Astrocyte (in vitro differentiated cells and primary cell): ENCODE measurements at regions not wholly inside any gene's neighbourhood (a gene's known extent, or its start where the extent isn't known, plus 50 kb on each side); places are given as distances from the start of the nearest gene placed in this dataset.

Experiments
- DNase-seq: peaks from one replicate; pipeline ENCODE4 v3.0.0-alpha.2; 2010; ENCODE audit warnings: low read depth
- FAIRE-seq: peaks from 2 replicates; lab custom pipeline; 2011; peaks lifted over from hg19 to GRCh38; lab: Jason Lieb, UNC
- H2AFZ ChIP-seq: 2 replicates; pipeline ENCODE4 v1.6.0; 2012; ENCODE audit warnings: low read depth, low read length, inconsistent platforms
- H3K27ac ChIP-seq: 2 replicates; pipeline ENCODE4 v1.5.1; 2011; ENCODE audit warnings: low read depth, low read length, inconsistent platforms
- H3K27me3 ChIP-seq: 2 replicates; pipeline ENCODE4 v1.6.0; 2011; ENCODE audit warnings: low read length, inconsistent platforms; ENCODE audit not compliant: insufficient read depth
- H3K36me3 ChIP-seq: 2 replicates; pipeline ENCODE4 v1.5.1; 2011; ENCODE audit warnings: low read length, inconsistent platforms; ENCODE audit not compliant: insufficient read depth
- H3K4me1 ChIP-seq: 2 replicates; pipeline ENCODE4 v1.5.1; 2011; ENCODE audit warnings: low read length, inconsistent platforms; ENCODE audit not compliant: insufficient read depth
- H3K4me2 ChIP-seq: 2 replicates; pipeline ENCODE4 v1.6.0; 2012; ENCODE audit warnings: low read length, inconsistent platforms
- H3K4me3 ChIP-seq: 2 replicates; pipeline ENCODE4 v1.5.1; 2011; ENCODE audit warnings: low read depth, mild to moderate bottlenecking, low read length, inconsistent platforms; ENCODE audit not compliant: insufficient read depth
- H3K79me2 ChIP-seq: 2 replicates; pipeline ENCODE4 v1.6.0; 2012; ENCODE audit warnings: mild to moderate bottlenecking, low read length, inconsistent platforms; ENCODE audit not compliant: insufficient read depth
- H3K9ac ChIP-seq: 2 replicates; pipeline ENCODE4 v1.6.0; 2012; ENCODE audit warnings: mild to moderate bottlenecking, low read length, inconsistent platforms
- H3K9me3 ChIP-seq: 2 replicates; pipeline ENCODE4 v1.5.1; 2012; ENCODE audit warnings: low read depth, mild to moderate bottlenecking, low read length, inconsistent platforms; ENCODE audit not compliant: insufficient read depth
- H4K20me1 ChIP-seq: 2 replicates; pipeline ENCODE4 v1.6.0; 2012; ENCODE audit warnings: low read length, inconsistent platforms; ENCODE audit not compliant: insufficient read depth
- H3K27ac Mint-ChIP-seq: one replicate; pipeline ENCODE4 v1.8.0; 2021; ENCODE audit warnings: mild to moderate bottlenecking, mixed read lengths; ENCODE audit not compliant: unreplicated experiment
- H3K27me3 Mint-ChIP-seq: one replicate; pipeline ENCODE4 v1.8.0; 2021; ENCODE audit warnings: low read depth, mixed read lengths; ENCODE audit not compliant: unreplicated experiment
- H3K36me3 Mint-ChIP-seq: one replicate; pipeline ENCODE4 v1.8.0; 2021; ENCODE audit warnings: low read depth, mixed read lengths; ENCODE audit not compliant: unreplicated experiment
- H3K4me1 Mint-ChIP-seq: one replicate; pipeline ENCODE4 v1.8.0; 2021; ENCODE audit warnings: low read depth, mixed read lengths; ENCODE audit not compliant: unreplicated experiment
- H3K4me3 Mint-ChIP-seq: one replicate; pipeline ENCODE4 v1.8.0; 2021; ENCODE audit warnings: mild to moderate bottlenecking, moderate library complexity, mixed read lengths; ENCODE audit not compliant: unreplicated experiment
- H3K9me3 Mint-ChIP-seq: one replicate; pipeline ENCODE4 v1.8.0; 2021; ENCODE audit warnings: mild to moderate bottlenecking, mixed read lengths; ENCODE audit not compliant: unreplicated experiment
- EZH2 ChIP-seq: IDR thresholded peaks from 2 replicates; pipeline ENCODE4 v1.6.1; 2012; ENCODE audit warnings: mild to moderate bottlenecking, low read length, inconsistent platforms; ENCODE audit not compliant: insufficient read depth
- TF ChIP-seq, protein P1 (sequence below): IDR thresholded peaks from 2 replicates; pipeline ENCODE4 v1.5.1; 2011; ENCODE audit warnings: low read depth, mild to moderate bottlenecking, inconsistent platforms, low read length, moderate library complexity; ENCODE audit not compliant: insufficient read depth

DNA sequence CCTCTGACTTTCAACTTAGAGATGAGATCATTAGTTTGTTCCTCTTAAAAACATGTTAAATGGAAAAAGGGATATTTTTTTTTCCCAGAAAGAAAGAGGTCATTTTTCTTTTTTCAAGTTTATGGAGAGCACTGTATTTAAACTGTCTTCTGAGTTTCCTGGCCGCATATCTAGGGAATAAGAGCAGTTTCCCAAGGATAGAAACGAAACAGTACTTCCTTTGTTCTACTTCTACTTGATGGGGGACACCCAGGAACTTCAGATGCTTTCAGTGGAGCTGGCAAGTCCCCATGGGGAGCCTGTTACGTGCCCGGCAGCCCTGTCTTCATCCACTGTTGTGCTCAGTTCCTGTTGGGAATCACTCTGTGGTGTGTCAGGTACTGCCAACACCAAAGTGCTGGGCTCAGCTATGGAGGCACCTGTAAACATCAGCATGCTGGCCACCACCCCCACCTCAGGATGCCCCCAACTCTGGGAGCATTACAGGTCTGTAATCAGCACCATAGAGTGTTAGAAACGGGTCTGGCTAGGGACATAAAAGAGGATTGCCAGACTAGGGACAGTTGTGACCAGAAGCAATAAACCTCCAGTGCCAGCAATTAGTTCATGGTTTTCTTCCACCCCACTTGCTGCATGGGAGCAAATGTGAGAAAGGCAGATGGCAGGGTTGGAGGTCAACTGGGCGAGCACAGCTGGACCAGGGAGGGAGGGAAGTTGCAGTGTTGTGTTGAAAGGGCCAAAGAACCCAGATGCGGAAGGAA lies 221.7 kb upstream of the ECI2 start:
- Histone ChIP-seq H3K4me3 (no peak overlapping the region), H2AFZ (no peak overlapping the region), H4K20me1 (no peaks in the 10 kb centered on the region), H3K9ac (peak overlapping the region; percentile 25), H3K4me2 (no peak overlapping the region), H3K36me3 (no peaks in the 10 kb centered on the region), H3K4me1 (peaks cover 29% of the 10 kb centered on the region), H3K9me3 (no peaks in the 10 kb centered on the region), H3K79me2 (no peaks in the 10 kb centered on the region), H3K27ac (peak overlapping the region; percentile 32), H3K27me3 (no peaks in the 10 kb centered on the region)
- no peak for TF ChIP-seq EZH2
- TF ChIP-seq, protein P1, sequence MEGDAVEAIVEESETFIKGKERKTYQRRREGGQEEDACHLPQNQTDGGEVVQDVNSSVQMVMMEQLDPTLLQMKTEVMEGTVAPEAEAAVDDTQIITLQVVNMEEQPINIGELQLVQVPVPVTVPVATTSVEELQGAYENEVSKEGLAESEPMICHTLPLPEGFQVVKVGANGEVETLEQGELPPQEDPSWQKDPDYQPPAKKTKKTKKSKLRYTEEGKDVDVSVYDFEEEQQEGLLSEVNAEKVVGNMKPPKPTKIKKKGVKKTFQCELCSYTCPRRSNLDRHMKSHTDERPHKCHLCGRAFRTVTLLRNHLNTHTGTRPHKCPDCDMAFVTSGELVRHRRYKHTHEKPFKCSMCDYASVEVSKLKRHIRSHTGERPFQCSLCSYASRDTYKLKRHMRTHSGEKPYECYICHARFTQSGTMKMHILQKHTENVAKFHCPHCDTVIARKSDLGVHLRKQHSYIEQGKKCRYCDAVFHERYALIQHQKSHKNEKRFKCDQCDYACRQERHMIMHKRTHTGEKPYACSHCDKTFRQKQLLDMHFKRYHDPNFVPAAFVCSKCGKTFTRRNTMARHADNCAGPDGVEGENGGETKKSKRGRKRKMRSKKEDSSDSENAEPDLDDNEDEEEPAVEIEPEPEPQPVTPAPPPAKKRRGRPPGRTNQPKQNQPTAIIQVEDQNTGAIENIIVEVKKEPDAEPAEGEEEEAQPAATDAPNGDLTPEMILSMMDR = no peak
- Mint-ChIP-seq H3K27ac (peak overlapping the region; percentile 51), H3K4me3 (no peak overlapping the region), H3K36me3 (no peaks in the 10 kb centered on the region), H3K9me3 (peaks cover 3% of the 10 kb centered on the region), H3K27me3 (no peaks in the 10 kb centered on the region), H3K4me1 (peaks cover 33% of the 10 kb centered on the region)
- no peak for DNase-seq
- FAIRE-seq = no peak

DNA sequence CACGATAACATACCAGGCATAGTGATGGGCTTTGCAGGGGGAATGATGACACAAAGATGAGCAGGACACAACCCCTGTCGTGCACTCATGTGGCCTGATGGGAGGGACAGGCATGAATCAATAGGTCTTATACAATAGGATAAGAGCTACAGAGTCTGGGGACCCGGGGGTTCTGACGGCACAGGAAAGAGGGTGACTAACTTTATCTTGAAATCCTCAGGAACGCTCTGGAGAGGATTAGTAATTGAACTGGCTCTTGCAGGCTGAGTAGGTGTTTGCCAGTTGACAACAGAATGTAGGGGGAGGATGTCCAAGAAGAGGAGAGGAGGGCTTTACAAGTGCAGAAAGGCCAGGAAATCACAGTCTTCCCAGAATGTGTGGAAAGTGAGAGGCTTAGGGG lies 219.9 kb upstream of the ECI2 start:
- Histone ChIP-seq H3K9ac (peak overlapping the region; percentile 51), H3K27me3 (no peaks in the 10 kb centered on the region), H3K9me3 (no peaks in the 10 kb centered on the region), H3K4me2 (peak overlapping the region; percentile 18), H3K36me3 (no peaks in the 10 kb centered on the region), H3K4me1 (peaks cover 48% of the 10 kb centered on the region), H3K79me2 (no peaks in the 10 kb centered on the region), H3K27ac (peak overlapping the region; percentile 81), H2AFZ (no peak overlapping the region), H4K20me1 (no peaks in the 10 kb centered on the region), H3K4me3 (no peak overlapping the region)
- peak; percentile 92 for DNase-seq
- Mint-ChIP-seq H3K9me3 (peaks cover 3% of the 10 kb centered on the region), H3K36me3 (no peaks in the 10 kb centered on the region), H3K4me1 (peaks cover 47% of the 10 kb centered on the region), H3K27ac (peak overlapping the region; percentile 56), H3K4me3 (no peak overlapping the region), H3K27me3 (no peaks in the 10 kb centered on the region)
- peak; percentile 32 for FAIRE-seq
- TF ChIP-seq, protein P1 = no peak
- TF ChIP-seq EZH2 = no peak

DNA sequence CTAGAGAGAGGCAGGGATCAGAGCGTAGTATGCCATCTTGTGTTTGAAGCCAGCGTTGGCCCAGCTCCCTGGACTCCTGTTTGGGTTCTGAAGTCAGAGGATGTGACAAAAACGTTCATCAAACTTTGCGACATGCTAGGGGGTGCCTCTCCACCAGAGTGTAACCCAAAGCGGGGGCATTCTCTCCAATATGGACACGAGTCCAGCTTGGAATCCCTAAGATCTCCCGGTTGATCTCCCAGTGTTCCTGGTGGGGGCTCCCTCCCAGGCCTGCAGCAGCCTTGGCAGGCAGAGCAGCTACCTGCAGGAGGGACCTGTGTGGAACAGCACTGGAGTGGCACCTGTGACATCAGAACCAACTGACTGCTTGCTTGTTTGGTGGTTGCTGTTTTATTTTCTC lies 218.8 kb upstream of the ECI2 start:
- H3K4me1 ChIP-seq = peaks cover 44% of the 10 kb centered on the region
- DNase-seq = no peak
- no peaks in the 10 kb centered on the region for H3K9me3 ChIP-seq
- Mint-ChIP-seq H3K4me1 (peaks cover 45% of the 10 kb centered on the region), H3K9me3 (peaks cover 3% of the 10 kb centered on the region), H3K4me3 (no peak overlapping the region), H3K27ac (no peak overlapping the region), H3K27me3 (no peaks in the 10 kb centered on the region), H3K36me3 (no peaks in the 10 kb centered on the region)
- H3K27ac ChIP-seq = peak overlapping the region; percentile 81
- no peak for FAIRE-seq
- H3K4me2 ChIP-seq = no peak overlapping the region
- H3K4me3 ChIP-seq = no peak overlapping the region
- no peak for TF ChIP-seq EZH2
- TF ChIP-seq, protein P1 = no peak
- H3K79me2 ChIP-seq = no peaks in the 10 kb centered on the region
- no peaks in the 10 kb centered on the region for H4K20me1 ChIP-seq
- H3K36me3 ChIP-seq = no peaks in the 10 kb centered on the region
- no peaks in the 10 kb centered on the region for H3K27me3 ChIP-seq
- H2AFZ ChIP-seq = no peak overlapping the region
- no peak overlapping the region for H3K9ac ChIP-seq
